ENCODE measurements at regions not wholly inside any gene's neighbourhood (a gene's known extent, or its start where the extent isn't known, plus 50 kb on each side); places are given as distances from the start of the nearest gene placed in this dataset.

DNA sequence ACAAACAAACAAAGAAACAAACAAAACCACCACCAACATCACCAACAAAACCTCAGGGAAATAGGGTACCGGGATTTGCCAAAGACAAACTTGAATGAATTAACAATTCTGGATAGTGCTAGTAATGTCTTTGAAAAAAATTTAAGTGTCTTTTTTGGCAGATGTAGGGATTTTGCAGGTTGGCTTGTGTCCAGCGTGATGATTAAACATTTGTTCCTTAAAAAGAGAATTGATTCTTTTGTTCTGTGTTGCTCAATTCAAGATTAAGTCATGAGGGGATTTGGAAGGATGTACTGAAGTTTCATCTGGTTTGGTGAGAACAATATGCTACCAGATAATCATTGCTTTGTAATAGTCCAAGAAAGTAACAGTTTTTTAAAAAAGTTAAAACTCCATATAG, 125.1 kb upstream of the HS3ST5 start:
- no peaks in the 10 kb centered on the region for H3K36me3 Mint-ChIP-seq
- no peak overlapping the region for H3K4me3 Mint-ChIP-seq
- H3K27me3 Mint-ChIP-seq (ENCODE audit: low read depth): no peaks in the 10 kb centered on the region
- H3K27ac Mint-ChIP-seq: no peak overlapping the region
- TF ChIP-seq, protein P1, sequence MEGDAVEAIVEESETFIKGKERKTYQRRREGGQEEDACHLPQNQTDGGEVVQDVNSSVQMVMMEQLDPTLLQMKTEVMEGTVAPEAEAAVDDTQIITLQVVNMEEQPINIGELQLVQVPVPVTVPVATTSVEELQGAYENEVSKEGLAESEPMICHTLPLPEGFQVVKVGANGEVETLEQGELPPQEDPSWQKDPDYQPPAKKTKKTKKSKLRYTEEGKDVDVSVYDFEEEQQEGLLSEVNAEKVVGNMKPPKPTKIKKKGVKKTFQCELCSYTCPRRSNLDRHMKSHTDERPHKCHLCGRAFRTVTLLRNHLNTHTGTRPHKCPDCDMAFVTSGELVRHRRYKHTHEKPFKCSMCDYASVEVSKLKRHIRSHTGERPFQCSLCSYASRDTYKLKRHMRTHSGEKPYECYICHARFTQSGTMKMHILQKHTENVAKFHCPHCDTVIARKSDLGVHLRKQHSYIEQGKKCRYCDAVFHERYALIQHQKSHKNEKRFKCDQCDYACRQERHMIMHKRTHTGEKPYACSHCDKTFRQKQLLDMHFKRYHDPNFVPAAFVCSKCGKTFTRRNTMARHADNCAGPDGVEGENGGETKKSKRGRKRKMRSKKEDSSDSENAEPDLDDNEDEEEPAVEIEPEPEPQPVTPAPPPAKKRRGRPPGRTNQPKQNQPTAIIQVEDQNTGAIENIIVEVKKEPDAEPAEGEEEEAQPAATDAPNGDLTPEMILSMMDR (IDR thresholded peaks at IDR 0.05; ENCODE audit: unreplicated experiment): no peak
- H3K4me1 Mint-ChIP-seq: no peaks in the 10 kb centered on the region
- DNase-seq (ENCODE audit: low spot score in 2 of 2, unreplicated experiment in 2 of 2): no peak
- peaks cover 5% of the 10 kb centered on the region for H3K9me3 Mint-ChIP-seq

DNA sequence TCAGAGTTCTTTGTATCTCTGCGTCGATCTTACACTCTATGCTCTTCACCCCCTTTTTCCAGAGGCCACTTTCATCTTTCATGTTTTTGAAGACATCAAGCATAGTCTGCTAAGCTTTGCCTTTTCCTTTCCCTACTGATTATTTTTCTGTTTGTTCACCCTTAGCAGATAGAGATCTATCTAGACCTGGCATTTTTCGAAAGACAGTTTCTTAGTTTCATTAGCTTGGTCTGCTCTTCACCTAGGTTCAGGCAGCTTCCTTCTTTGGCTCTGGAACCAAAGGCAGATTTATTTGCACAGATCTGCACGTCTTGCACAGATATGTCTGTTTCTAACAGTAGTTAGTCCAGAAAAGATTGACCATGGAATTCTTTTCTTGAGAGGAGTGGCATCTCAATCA, 122.7 kb upstream of the HS3ST5 start:
- Mint-ChIP-seq H3K9me3 (no peaks in the 10 kb centered on the region), H3K27me3 (ENCODE audit: low read depth) (no peaks in the 10 kb centered on the region), H3K27ac (no peak overlapping the region), H3K4me1 (no peaks in the 10 kb centered on the region), H3K4me3 (no peak overlapping the region), H3K36me3 (no peaks in the 10 kb centered on the region)
- no peak for DNase-seq (ENCODE audit: low spot score in 2 of 2, unreplicated experiment in 2 of 2)
- TF ChIP-seq, protein P1 (IDR thresholded peaks at IDR 0.05; ENCODE audit: unreplicated experiment): no peak

GRCh38 chr6:114453737-114454276, 111.0 kb upstream of the HS3ST5 start:
- no peaks in the 10 kb centered on the region for H3K36me3 Mint-ChIP-seq
- H3K4me1 Mint-ChIP-seq: peaks cover 12% of the 10 kb centered on the region
- no peak overlapping the region for H3K27ac Mint-ChIP-seq
- H3K9me3 Mint-ChIP-seq: no peaks in the 10 kb centered on the region
- H3K4me3 Mint-ChIP-seq: no peak overlapping the region
- TF ChIP-seq, protein P1 (IDR thresholded peaks at IDR 0.05; ENCODE audit: unreplicated experiment): peak; percentile 8
- H3K27me3 Mint-ChIP-seq (ENCODE audit: low read depth): no peaks in the 10 kb centered on the region
- no peak for DNase-seq (ENCODE audit: low spot score in 2 of 2, unreplicated experiment in 2 of 2)

DNA sequence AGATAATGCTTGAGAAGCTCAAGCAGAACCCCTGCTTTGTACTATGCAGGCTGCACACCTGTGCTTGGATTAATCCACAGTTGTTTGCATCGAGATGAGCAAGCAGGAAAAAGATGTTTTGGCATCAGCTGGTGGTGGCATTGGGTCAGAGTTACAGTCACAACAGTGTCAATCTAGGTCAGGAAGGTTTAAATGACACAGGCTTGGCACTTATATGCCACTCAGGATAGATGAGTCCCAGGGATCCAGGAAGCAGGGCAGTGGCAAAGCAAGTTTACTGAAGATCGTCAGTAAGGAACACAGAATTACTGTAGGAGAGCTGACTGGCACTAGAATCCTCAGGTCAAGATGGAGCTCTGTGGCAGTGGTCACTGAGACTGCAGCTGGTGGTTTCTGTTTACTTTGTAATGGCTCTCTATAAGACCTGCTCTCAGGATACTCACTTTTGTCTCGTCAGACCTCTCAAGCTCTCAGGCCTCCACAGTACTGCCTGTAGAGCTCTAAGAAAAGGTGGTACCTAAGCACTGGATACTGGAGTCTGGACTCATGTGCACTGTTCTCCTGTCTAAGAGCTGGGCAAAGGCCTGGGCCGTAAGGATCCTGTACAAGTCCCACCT, 110.1 kb upstream of the HS3ST5 start:
- no peak overlapping the region for H3K27ac Mint-ChIP-seq
- TF ChIP-seq, protein P1 (IDR thresholded peaks at IDR 0.05; ENCODE audit: unreplicated experiment): no peak
- H3K9me3 Mint-ChIP-seq: no peaks in the 10 kb centered on the region

GRCh38 chr6:114450631-114451030, 107.8 kb upstream of the HS3ST5 start:
- Mint-ChIP-seq H3K27me3 (ENCODE audit: low read depth) (no peaks in the 10 kb centered on the region), H3K36me3 (no peaks in the 10 kb centered on the region), H3K9me3 (no peaks in the 10 kb centered on the region), H3K27ac (no peak overlapping the region), H3K4me1 (peaks cover 12% of the 10 kb centered on the region), H3K4me3 (no peak overlapping the region)
- TF ChIP-seq, protein P1 (IDR thresholded peaks at IDR 0.05; ENCODE audit: unreplicated experiment): no peak
- DNase-seq (ENCODE audit: low spot score in 2 of 2, unreplicated experiment in 2 of 2): no peak

More for the DNA sequence above, 110.1 kb upstream of the HS3ST5 start:
- no peak for DNase-seq (ENCODE audit: low spot score in 2 of 2, unreplicated experiment in 2 of 2)
- H3K4me1 Mint-ChIP-seq: peaks cover 12% of the 10 kb centered on the region
- H3K27me3 Mint-ChIP-seq (ENCODE audit: low read depth): no peaks in the 10 kb centered on the region
- H3K36me3 Mint-ChIP-seq: no peaks in the 10 kb centered on the region
- no peak overlapping the region for H3K4me3 Mint-ChIP-seq

Data from mesothelial cell of epicardium (in vitro differentiated cells).